Activated B cell treated with CpG ODN at 0.5 μM for 24 hours (primary cell): ENCODE measurements at regions not wholly inside any gene's neighbourhood (a gene's known extent, or its start where the extent isn't known, plus 50 kb on each side); places are given as distances from the start of the nearest gene placed in this dataset.

Source experiments
- ATAC-seq: fragments of 200-7000 bp; cut with Tn5 transposase; one replicate; pipeline ENCODE4 v1.10.0; 2021; ENCODE audit warnings: low read depth, mild to moderate bottlenecking, moderate library complexity
- CTCF ChIA-PET: fragments of 350-600 bp; sonication (Branson Sonifier 250); formaldehyde crosslinking; loops from one replicate; lab custom pipeline; 2021; ENCODE audit warnings: antibody characterized with exemption; lab: Charles Lee
- POLR2A ChIA-PET: fragments of 350-600 bp; sonication (Branson Sonifier 250); formaldehyde crosslinking; loops from one replicate; lab custom pipeline; 2021; ENCODE audit warnings: antibody characterized with exemption; lab: Charles Lee
- DNase-seq: peaks from one replicate; pipeline ENCODE4 v3.0.0; 2022
- H3K27ac Mint-ChIP-seq: one replicate; pipeline ENCODE4 v1.8.0; 2020; ENCODE audit warnings: mixed read lengths
- H3K27me3 Mint-ChIP-seq: one replicate; pipeline ENCODE4 v1.8.0; 2021; ENCODE audit warnings: mixed read lengths
- H3K36me3 Mint-ChIP-seq: one replicate; pipeline ENCODE4 v1.8.0; 2021; ENCODE audit warnings: low read depth, mixed read lengths
- H3K4me1 Mint-ChIP-seq: one replicate; pipeline ENCODE4 v1.8.0; 2021; ENCODE audit warnings: mixed read lengths
- H3K4me3 Mint-ChIP-seq: one replicate; pipeline ENCODE4 v1.8.0; 2020; ENCODE audit warnings: mild to moderate bottlenecking, mixed read lengths
- H3K9me3 Mint-ChIP-seq: one replicate; pipeline ENCODE4 v1.8.0; 2020; ENCODE audit warnings: mixed read lengths
- intact Hi-C: fragments of 100-400 bp; cut with micrococcal nuclease; formaldehyde crosslinking; loops from one replicate; pipeline ENCODE4 v1.15.1; 2024
- TF ChIP-seq, protein P1 (sequence below): fragments of 200-600 bp; IDR thresholded peaks from one replicate; pipeline ENCODE4 v1.8.0; 2022; ENCODE audit warnings: antibody characterized with exemption, mild to moderate bottlenecking

DNA sequence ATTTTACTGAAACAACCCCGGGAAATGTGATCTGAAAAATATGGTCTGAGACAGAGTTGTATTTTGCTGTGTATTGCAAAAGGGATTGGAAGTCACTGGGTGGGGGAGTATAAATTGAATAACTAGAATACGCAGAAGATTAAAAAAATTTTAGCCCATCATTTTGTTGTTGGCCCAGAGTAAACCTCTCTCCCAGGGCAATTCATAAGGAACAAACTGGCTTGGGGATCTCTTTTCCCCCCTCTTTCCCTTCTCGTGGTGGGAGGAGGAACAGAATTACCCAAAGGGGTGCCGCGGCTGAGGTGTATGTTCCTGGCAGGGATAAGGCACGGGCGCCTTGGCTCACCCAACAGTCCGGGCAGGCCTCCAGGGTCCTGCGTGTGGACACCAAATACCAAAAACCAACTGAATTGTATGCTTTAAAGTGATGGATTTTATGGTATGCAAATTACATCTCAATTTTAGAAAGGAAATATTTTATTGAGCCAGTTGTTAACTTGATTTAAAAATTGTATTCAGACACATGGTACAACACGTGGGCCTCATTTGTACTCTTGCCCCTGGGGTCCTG is 121.2 kb upstream of the SPRED2 start:
- H3K27ac Mint-ChIP-seq = no peak overlapping the region
- POLR2A ChIA-PET = no interaction called here
- H3K9me3 Mint-ChIP-seq = no peaks in the 10 kb centered on the region
- TF ChIP-seq, protein P1, sequence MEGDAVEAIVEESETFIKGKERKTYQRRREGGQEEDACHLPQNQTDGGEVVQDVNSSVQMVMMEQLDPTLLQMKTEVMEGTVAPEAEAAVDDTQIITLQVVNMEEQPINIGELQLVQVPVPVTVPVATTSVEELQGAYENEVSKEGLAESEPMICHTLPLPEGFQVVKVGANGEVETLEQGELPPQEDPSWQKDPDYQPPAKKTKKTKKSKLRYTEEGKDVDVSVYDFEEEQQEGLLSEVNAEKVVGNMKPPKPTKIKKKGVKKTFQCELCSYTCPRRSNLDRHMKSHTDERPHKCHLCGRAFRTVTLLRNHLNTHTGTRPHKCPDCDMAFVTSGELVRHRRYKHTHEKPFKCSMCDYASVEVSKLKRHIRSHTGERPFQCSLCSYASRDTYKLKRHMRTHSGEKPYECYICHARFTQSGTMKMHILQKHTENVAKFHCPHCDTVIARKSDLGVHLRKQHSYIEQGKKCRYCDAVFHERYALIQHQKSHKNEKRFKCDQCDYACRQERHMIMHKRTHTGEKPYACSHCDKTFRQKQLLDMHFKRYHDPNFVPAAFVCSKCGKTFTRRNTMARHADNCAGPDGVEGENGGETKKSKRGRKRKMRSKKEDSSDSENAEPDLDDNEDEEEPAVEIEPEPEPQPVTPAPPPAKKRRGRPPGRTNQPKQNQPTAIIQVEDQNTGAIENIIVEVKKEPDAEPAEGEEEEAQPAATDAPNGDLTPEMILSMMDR = no peak
- ATAC-seq = no peak
- intact Hi-C loops = loop anchor here (1.0 to 10.0 kb wide), 5 partner anchors 121 to 489 kb away; partner anchors contain the start of gene SPRED2
- no peaks in the 10 kb centered on the region for H3K36me3 Mint-ChIP-seq
- no peak overlapping the region for H3K4me3 Mint-ChIP-seq
- H3K27me3 Mint-ChIP-seq = peaks cover 3% of the 10 kb centered on the region
- peaks cover 27% of the 10 kb centered on the region for H3K4me1 Mint-ChIP-seq
- no peak for DNase-seq
- CTCF ChIA-PET = interaction anchor here (0.6 to 1.3 kb wide), 3 partner anchors 290 to 1456 kb away, joined by 3 to 7 read pairs (median 3); no protein-coding TSS in a partner anchor

DNA sequence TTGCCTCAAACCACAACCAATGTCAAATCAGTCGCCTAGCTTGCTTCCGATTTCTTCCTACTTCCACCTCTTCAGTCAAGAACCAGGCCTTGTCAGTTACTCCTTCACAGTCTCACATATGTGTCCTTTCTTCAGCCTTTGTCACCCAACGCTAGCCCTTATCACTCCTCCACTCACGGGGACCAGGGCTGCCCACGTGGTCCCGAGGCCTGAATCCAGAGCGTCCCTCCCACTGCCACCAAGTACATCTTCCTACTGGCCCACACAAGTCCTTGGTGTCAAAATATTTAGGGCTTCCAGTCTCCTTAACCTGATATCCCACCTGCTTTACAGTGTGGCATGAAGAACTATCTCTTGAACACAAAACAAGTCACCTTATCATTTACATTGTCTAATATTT is 119.1 kb upstream of the SPRED2 start:
- intact Hi-C loops = loop anchor here (5.0 to 10.0 kb wide), 2 partner anchors 119 to 367 kb away; partner anchors contain the start of gene SPRED2
- Mint-ChIP-seq H3K4me3 (no peak overlapping the region), H3K27me3 (peaks cover 3% of the 10 kb centered on the region), H3K27ac (no peak overlapping the region), H3K36me3 (no peaks in the 10 kb centered on the region), H3K4me1 (peaks cover 27% of the 10 kb centered on the region), H3K9me3 (no peaks in the 10 kb centered on the region)
- ATAC-seq (no peak), DNase-seq (no peak)
- TF ChIP-seq, protein P1 = no peak
- CTCF ChIA-PET = no interaction called here
- POLR2A ChIA-PET = interaction anchor here (0.7 kb wide), 1 partner anchor 446 kb away, joined by 12 read pairs; no protein-coding TSS in a partner anchor

DNA sequence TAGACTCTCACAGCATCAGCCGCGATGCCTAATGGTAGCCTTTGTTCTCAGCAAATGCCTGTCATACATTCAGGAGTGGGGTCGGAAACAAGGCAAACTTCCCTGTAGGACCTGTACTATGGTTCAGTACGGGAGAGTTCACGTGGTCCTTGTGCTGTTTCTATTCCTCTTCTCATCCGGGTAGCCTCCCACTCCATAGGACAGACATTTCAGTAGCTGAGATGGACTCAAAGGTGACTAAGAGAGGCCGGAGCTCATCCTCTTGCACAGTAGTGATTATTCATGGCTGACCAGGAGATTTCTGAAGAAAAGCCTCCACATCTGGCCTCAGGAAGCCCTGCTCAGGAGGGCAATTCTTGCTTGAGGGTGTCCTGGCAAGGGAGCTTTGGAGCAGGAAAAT is 117.8 kb upstream of the SPRED2 start:
- no peak overlapping the region for H3K4me3 Mint-ChIP-seq
- ATAC-seq = no peak
- peaks cover 18% of the 10 kb centered on the region for H3K4me1 Mint-ChIP-seq
- DNase-seq = no peak
- intact Hi-C loops = loop anchor here (5.0 to 10.0 kb wide), 2 partner anchors 118 to 365 kb away; partner anchors contain the start of gene SPRED2
- ChIA-PET POLR2A (no interaction called here), CTCF (no interaction called here)
- TF ChIP-seq, protein P1 = no peak
- H3K27me3 Mint-ChIP-seq = no peaks in the 10 kb centered on the region
- no peaks in the 10 kb centered on the region for H3K36me3 Mint-ChIP-seq
- no peaks in the 10 kb centered on the region for H3K9me3 Mint-ChIP-seq
- no peak overlapping the region for H3K27ac Mint-ChIP-seq

DNA sequence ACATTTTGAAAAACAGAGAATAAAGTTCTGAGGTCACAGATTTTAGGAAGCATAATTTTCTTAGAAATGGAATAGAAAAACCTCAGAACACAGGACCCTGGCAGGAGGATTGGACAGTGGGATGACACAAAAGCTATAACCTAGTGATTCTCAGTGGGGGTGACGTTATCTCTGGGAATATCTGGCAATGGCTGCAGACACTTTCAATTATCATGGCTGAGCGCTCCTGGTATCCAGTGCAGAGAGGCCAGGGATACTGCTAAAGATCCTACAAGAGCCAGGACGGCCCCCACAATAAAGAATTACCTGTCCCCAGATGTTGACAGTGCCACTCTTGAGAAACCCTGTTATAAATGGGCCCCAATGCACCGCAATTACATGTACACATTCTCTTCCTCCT is 117.2 kb upstream of the SPRED2 start:
- Mint-ChIP-seq H3K9me3 (no peaks in the 10 kb centered on the region), H3K27ac (no peak overlapping the region), H3K36me3 (no peaks in the 10 kb centered on the region), H3K4me3 (no peak overlapping the region), H3K27me3 (no peaks in the 10 kb centered on the region), H3K4me1 (peaks cover 12% of the 10 kb centered on the region)
- intact Hi-C loops = loop anchor here (5.0 to 10.0 kb wide), 2 partner anchors 117 to 365 kb away; partner anchors contain the start of gene SPRED2
- DNase-seq = no peak
- POLR2A ChIA-PET = no interaction called here
- ATAC-seq = no peak
- CTCF ChIA-PET = no interaction called here
- TF ChIP-seq, protein P1 = no peak

DNA sequence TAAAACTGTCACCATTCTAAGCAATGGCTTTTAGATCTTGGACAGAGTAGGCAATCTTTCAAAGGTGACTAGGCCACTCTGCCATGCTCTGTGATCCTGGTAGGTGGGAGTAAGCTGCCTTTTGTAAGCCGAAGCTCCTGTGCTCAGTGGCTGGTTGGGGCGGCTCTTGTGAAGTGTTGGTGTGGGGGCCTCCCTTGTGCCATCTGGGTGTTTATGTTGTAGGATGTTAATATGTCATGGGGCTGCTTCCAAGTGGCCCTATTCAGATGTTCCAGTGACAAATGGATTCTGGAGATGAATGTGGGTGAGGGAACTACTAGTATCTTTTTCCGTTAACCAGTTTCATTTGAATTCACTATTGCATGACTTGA is 116.8 kb upstream of the SPRED2 start:
- intact Hi-C loops = no loop called here
- no peak overlapping the region for H3K4me3 Mint-ChIP-seq
- TF ChIP-seq, protein P1 = no peak
- ChIA-PET CTCF (no interaction called here), POLR2A (no interaction called here)
- H3K9me3 Mint-ChIP-seq = no peaks in the 10 kb centered on the region
- H3K27me3 Mint-ChIP-seq = peaks cover under 1% of the 10 kb centered on the region
- H3K4me1 Mint-ChIP-seq = peaks cover 8% of the 10 kb centered on the region
- DNase-seq (no peak), ATAC-seq (no peak)
- H3K27ac Mint-ChIP-seq = no peak overlapping the region
- H3K36me3 Mint-ChIP-seq = no peaks in the 10 kb centered on the region
